NCI-H1417 (cell line): ENCODE measurements at regions not wholly inside any gene's neighbourhood (a gene's known extent, or its start where the extent isn't known, plus 50 kb on each side); places are given as distances from the start of the nearest gene placed in this dataset.

Source experiments
- DNase-seq, 3 experiments: peaks; one replicate each; lab custom pipeline; 2025; lab: John Stamatoyannopoulos, UW

DNA sequence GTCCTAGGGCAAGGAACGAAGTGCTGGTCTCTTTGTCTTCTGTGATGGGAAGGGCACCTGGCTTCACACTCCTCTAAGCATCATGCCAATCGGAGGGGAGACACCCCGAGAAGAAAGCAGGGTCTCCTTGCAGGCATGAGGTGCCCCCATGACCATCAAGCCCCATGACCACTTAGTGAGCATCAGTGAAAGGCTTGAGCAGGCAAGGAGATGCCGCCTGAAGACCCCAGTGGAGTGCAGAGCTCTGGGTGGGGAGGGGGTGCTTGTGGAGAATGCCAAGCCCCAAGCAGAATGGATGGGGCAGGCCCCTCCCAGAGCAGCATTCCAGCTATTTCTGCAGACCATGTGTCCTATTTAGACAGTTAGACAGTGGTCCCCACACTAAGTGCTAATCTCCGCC is 232.7 kb upstream of the TNRC6C start:
- no peak for DNase-seq

DNA sequence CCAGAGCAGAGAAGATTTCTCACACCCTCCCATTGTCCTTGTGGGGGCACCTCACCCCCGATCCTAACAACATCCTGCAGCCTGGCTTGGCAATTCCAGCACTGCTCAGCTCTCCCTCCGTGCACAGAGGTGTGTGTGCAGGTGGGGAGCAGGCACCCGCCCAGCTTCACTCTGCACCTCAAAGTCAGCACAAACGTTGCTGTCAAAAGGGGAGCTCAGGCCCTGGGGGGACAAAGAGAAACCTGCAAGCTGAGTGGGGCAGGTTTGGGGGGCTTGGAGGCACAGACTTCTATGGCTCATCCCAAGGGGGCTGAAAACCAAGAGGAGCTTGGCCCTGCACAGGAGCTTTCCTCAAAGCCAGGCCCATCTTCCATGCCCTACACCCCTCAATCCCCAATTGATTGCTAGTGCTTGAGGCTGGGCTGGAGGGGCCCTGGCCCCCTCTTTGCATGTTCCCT is 231.9 kb upstream of the TNRC6C start:
- DNase-seq = no peak

DNA sequence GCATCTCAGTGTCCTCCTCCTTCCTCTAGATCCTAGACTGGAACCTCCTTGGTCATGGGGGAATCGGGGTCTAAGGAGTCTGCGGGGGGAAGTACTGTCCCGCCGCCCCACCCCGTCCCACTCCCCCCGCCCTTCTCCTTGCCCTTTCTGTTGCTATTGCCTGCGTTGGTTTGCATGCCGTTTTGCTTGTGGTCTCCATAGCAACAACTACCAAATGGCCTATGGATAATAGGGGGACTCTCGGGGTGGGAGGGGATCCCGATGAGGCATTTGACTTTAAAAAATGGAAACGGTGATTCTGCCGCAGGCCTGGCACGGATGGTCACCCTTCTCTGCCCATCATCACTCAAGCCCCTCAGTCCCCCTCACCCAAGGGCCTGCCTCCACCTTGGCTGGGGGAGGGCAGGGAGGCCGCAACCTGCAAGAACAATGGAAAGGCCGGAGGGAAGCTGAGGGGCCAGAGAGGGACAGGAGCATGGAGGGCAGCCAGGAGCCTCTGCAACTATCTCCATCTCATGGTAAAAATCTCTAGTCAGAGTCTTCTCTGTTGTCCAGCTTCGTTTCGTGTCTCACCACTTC is 231.4 kb upstream of the TNRC6C start:
- DNase-seq = no peak

DNA sequence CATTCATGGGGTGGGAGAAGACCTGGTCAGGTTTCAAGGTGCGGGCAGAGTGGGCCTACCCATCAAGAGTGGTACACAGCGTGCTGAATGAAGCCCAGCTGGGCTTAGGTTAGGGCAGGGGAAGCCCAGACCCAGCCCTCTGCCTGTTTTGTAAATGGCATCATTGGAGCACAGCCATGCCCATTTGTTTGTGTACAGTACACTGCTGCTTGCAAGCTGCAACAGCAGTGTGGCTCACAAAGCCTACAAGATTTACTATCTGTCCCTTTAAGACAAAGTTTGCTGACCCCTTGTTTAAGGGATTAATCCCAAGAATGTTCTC is 230.1 kb upstream of the TNRC6C start:
- no peak for DNase-seq

DNA sequence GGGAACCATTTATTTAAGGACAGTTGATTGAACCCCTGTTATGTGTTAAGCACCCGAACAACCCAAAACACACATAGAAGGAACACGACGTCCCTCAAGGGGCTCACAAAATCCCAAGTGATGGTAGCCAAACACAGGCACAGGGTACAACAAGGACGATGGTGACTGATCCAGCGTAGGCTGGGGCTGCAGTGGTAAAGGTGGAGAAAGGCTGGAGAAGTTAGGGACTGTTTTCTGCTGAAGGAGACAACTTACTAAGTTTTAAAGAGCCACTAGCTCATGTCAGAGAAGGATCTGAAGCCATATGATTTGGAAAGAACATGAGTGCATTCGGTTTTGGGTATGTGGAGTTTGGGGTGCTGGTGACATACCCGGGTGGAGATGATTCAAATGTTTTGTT is 229.6 kb upstream of the TNRC6C start:
- no peak for DNase-seq

DNA sequence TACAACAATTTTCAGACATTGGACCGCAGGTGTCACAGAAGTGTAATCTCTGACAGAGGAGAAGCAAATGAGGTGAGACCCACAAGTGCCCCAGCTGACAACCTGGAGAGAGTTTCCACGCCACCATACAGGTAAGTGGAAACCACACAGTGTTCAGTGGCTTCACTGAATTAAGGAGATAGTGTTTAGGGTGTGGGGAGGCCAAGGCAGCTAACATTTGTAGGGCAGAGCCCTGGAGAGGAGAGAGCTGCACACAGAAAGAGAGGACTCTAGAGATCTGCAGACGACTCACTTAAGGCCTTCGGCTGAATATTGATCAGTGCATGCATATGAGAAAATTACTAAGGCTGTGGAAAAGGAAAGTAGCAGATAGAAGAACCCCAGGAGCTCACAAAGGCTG is 228.9 kb upstream of the TNRC6C start:
- peak in 1 of 3 experiments; percentile 74 for DNase-seq

DNA sequence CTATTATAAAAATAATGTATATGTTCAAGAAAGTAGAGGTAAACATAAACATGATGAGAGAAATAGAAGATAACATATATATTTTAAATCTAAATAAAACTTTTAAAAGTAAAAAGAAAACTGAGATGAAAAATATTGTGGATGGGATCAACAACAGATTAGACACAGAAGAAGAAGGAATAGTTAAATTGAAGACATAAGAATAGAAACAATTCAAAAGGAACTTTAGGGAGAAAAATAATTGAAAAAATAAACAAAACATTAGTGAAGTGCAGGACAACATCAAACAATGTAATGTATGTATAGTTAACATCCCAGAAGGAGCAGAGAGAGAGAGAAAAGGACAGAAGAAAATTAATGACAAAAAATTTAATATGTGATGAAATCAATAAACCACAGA is 228.1 kb upstream of the TNRC6C start:
- DNase-seq = no peak

DNA sequence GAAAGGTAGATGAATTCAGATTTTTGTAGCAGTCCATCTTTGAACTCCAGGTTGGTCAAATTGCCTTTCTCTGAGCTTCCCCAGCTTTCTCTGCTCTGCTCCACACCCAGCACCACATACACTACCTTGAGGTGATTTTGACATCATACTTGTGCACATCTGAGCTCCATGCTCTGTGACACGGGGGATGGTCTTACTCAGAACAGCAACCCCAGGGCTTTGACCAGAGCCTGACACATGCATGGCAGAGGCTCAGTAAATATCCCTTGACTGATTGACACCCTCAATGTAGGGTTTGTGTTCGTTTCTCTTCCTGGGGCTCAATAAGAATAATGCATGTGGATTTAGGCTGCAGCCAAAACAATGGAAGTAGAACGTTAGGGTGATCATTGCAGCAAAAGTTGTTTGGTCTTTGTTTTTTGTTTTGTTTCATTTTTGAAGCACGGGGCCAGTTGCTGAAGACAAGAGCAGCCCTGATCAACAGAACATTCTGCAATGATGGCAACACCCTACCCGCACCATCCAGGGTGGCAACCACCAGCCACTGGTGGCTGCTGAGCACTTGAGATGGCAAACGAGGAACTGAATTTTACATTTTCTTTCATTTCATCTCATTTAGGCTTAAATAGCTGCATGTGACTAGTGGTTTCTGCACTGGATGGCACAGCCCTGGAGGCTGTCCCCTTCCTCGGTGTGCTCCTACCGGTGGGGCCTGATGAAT is 224.8 kb upstream of the TNRC6C start:
- DNase-seq = no peak

DNA sequence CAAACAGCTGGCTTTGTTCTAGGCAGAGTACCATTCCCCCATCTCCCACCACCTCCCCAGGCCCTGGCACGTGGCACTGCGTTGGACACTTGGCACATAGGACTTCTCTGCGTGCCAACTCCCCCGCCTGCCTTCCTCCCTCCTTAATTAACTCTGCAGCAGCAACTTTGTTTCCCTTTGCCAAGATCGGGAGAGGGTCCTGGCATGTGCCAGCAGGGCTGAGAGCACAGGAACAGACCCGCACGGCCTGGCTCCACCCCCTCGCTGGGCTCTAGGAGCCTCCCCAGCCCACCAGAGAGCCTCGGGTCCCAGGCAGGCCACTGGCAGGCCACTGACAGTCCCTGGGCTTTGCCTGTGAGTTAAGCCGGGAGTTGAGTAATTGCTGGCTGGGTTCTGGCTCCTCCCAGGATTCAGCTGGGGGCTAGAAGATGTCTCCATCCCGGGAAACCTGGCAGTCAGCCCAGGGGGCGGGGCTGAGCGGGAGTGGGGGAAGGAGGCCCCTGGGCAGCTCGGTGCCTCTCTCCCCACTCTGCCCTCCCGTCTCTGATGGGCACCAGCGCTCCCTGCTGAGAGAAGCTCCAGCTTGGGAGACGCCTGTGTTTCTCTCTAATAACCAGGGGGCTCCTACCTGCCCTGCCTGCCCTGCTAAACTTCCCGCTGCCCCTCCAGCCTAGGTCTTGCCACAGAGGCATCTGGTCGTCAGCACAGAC is 224.0 kb upstream of the TNRC6C start:
- DNase-seq = peak; percentile 89 to 95 (median 93)

DNA sequence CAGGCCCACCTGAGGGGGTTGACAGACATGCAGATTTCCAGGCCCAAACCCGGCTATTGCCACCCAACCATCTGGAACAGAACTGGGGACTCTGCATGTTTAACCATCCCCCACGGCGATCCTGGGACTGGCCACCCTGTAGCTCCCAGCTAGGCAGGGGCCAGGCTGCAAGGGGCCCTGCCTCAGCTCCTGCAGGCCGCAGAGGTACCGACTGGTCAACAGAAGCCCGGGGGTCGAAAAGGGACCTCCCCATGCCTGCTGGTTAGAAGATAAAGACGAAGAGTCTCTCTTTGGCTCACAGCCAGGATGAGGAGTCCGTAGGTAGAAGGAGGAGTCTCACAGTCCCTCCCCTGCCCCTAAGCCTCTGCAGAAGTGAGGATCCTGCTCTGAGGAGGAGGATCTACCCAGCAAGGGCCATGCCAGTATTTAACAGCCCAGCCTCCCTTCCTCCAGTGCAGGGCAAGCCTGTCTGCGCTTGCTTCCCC is 223.4 kb upstream of the TNRC6C start:
- peak in 1 of 3 experiments; percentile 88 for DNase-seq

DNA sequence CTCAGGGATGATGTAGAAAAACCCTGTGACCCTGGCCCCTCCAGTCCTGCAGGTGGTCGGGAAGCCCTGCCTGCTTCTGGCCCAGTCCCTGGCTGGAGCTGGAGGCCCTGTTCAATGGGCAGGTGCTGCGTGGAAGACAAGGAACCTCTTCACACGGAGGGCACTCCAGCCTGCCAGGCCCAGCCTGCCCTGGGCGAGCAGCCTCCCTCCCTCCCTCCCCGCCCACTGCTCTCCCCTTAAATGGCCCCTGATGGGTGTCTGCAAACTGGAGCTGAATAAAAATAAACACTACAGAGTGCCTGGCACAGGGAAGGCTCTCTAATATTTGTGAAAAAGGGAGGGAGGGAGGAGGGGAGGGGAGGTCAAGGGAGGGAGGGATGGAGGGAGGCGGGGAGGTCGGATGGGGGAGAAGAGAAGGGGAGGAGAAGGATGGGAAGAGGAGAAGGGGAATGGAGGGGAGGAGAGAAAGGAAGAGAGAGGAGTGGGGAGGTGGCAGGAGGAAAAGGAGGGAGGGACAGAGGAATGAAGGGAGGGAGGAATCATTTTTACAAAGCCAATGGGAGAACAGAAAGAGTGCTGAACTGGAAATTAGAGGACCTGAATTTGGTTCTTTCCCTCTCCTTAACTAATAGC is 222.8 kb upstream of the TNRC6C start:
- peak; percentile 84 to 95 (median 92) for DNase-seq

DNA sequence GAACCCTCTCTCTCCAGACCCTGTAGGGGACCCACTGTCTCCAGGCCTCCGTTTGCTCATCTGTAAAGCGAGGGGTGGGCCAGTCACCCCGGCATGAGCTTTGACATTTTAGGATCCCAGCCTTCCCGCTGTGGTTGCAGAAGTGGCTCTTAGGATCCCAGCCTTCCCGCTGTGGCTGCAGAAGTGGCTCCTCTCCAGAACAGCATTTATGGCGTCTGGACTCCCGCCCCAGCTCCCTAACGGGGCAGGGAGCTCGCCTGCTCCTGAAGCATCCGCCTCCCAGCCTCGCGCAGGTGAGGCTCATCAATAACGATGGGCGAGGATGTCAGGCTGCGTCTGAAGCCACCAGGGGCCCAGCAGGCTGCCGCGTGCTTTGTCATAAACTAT is 222.3 kb upstream of the TNRC6C start:
- DNase-seq = peak; percentile 73 to 95 (median 85)

DNA sequence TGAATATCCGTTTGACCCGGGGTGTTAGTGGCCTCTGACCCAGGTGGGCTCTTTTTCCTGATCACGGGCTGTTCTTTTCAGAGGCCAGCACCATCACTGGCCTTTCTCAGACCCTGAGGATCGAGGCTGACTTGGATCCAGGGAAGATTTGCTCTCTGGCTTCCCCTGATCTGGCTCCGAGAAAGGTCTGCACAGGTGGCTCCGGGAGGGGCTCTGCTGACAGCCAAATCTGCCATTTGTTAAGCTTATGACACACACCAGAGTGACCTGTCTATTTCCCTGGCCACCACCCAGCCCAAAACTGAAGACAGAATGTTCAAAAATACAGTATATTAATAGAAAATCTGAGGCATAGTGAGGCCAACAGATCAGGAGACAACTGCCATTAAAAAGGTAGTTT is 221.8 kb upstream of the TNRC6C start:
- DNase-seq = no peak

DNA sequence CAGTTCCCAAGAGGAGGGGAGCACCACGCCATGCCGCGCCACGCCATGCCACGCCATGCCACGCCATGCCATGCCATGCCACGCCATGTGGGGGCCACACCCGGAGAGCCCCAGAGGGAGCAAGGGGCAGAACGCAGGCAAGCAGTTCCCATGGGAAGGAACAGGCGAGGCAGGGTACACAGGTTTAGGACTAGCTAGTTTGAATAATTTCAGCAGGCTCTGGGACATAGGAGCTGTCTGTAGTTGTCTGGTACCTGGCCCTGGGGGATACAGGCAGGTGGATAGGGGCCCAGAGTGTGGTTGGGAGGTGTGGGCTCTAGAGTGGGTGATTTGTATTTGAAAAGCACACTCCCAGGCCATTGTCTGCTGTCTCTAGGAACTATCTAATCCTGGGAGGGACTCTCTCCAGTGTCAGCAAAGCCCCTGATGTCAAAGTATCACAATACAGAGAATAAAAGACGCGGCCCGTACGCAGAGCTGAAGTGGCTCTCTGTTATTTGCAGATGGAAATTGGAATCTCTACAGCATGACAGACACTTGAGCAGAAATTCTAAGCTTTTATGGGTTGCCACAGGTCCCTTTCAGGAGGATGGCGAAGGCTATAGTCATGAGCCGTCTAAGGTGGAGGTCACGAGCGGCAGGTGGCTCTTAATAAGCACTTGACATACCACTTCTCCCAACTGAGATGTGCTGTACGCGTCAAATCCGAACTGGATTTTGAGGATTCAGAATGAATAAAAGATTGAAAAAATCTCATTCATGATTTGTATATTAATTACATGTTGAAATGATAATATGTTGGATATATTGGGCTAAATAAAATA is 220.8 kb upstream of the TNRC6C start:
- peak; percentile 67 to 98 (median 94) for DNase-seq

DNA sequence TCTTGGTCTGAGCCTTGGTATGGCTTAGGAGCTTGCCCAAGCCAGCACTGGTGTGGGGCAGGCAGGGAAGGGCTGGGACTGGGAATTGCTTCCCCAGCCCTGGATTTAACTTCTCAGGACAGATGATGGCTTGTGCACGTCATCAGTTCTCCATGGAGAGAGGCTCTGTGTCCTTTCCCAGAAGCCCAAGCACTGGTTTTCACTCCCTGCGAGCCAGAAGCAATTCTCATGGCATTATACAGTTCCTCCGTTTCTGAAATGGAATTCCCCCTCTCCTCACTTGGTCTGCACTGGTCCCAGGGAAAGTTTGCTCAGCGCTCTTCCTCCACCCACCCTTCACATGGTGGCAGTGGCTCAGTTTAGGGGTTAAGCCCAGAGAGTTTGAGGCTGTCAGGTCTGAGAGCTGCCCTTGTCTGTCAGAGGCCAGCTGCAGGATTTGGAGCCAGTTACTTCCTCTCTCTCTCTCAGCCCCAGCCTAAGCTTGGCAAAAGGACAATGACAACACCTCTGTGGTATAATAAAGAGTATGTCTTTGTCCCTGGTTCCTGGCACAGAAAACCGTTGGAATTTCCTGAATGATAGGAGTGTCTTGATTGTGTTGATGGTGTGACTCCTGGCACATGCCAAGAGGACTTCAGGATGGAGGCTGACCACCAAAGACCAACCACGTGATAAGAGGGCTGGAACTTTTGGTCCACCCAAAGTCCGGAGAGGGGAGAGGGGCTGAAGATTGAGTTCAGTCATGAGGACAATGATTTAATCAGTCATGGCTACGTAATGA is 219.6 kb upstream of the TNRC6C start:
- peak in 1 of 3 experiments; percentile 12 for DNase-seq

DNA sequence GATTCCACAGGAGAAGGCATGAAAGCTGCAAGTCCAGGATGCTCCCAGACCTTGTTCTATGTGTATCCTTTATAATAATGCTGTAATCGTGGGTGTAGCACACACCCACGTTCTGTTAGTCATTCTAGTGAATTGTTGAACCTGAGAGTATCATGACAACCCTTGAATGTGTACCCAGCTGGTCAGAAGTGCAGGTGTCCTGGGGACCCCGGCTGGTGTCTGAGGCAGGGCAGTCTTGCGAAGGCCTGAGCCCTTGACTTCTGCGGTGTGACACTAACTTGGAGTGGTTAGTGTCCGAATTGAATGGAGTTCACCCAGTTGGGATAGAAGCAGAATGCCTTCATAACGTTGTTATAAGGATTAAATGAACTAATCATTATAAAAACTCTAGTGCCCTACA is 218.0 kb upstream of the TNRC6C start:
- no peak for DNase-seq

DNA sequence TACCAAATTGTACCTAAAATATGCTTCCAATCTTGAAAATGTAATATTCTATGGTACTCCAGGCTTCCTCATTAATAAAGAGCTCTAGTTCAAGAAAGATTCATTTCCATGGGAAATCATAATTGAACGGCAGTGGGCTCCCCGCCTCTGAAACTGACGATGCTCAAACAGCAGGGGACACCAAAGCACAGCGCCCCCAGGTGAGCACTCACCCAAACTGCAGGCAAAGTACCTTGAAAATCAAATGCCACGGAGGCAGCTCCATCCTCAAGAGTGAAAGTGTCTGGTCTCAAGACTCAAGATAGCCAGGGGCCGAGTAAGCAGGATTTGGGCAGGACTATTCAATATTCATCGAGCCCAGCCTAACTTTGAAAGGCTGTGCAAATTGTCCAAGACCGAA is 217.4 kb upstream of the TNRC6C start:
- no peak for DNase-seq

DNA sequence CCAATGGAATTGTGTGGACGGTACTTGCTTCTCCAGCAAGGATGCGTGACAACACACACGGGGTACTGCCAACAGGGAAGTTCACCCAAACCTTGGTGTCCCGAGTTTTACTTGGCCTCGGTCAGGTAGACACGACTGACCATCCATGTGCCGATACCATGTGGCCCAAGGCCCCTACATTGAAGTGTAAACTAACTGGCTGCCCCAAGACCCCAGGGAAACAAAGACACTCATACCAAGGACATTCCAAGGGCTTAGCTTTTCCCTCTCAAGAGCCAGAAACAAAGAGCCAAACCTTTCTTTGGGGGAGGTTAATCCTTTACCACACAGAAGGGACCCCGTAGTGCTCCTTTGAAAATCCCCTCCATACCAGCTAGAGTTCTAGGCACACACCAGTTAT is 215.9 kb upstream of the TNRC6C start:
- DNase-seq = no peak

DNA sequence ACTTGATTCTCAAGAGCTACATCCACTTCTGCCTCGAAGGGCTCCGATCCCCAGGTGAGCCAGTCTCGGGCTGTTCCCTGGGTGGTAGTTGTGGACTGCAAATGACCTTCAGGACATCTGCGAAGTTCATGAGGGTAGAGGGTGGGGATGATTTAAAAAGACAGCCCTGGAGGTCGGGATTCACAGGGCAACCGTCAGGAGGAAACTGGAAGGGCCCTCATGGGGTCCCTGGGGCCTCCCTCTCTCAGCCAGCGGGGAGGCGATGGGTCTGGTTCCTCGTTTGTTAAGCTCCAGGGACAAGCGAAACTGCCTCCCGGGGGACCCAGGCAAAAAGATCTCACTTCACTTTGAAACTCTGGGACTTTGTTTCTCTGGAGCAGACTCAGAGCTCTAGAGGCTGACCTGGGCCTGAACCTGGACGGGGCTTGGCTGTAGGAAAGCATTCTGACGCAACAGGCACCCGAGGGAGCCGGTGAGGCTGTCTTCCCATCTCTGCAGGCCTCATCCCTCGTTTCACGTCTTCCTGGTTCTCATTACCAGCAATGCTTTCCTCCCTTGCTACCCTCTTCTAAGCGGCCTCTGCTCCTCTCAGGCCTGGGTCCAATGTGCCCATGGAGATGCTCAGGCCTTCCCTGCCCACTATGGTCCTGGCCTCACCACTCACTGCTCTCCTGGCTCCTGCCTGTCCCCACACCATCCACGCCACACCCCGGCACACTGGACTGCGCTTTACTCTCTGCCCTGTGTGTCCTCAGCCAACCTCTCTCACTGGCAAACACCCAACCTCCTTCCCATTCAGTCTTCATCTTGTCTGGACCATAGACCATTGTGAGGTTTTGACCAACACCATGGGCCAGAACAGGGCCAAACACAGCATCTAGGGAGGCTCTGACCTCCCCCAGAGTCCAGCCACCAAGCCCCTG is 214.2 kb upstream of the TNRC6C start:
- DNase-seq = no peak

DNA sequence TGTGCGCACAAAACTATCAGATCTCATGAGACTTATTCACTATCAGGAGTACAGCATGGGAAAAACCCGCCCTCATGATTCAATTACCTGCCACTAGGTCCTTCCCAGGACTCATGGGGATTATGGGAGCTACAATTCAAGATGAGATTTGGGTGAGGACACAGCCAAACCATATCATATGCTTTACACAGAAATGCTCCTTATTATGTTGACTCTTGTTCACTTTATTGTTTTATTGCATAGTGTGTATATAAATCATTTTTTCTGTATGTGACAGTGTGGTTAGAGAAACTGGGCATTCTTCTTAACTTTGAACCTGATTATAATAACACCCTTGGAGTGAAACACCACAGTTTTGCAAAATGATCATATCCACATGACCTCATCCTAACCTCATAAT is 212.8 kb upstream of the TNRC6C start:
- no peak for DNase-seq
